Nephron progenitor cell (in vitro differentiated cells): ENCODE measurements at regions not wholly inside any gene's neighbourhood (a gene's known extent, or its start where the extent isn't known, plus 50 kb on each side); places are given as distances from the start of the nearest gene placed in this dataset.

Experiments
- DNase-seq: peaks from one replicate; pipeline ENCODE4 v3.0.0; 2021
- H3K27ac Mint-ChIP-seq: 2 replicates; pipeline ENCODE4 v1.8.0; 2021; ENCODE audit warnings: mild to moderate bottlenecking, moderate library complexity, mixed read lengths
- H3K27me3 Mint-ChIP-seq: 2 replicates; pipeline ENCODE4 v1.8.0; 2021; ENCODE audit warnings: mild to moderate bottlenecking, low read depth, mixed read lengths; ENCODE audit not compliant: poor library complexity
- H3K36me3 Mint-ChIP-seq: 2 replicates; pipeline ENCODE4 v1.8.0; 2021; ENCODE audit warnings: low read depth, mixed read lengths
- H3K4me1 Mint-ChIP-seq: 2 replicates; pipeline ENCODE4 v1.8.0; 2021; ENCODE audit warnings: mixed read lengths
- H3K4me3 Mint-ChIP-seq: 2 replicates; pipeline ENCODE4 v1.8.0; 2021; ENCODE audit warnings: mild to moderate bottlenecking, moderate library complexity, mixed read lengths
- H3K9me3 Mint-ChIP-seq: 2 replicates; pipeline ENCODE4 v1.8.0; 2021; ENCODE audit warnings: mild to moderate bottlenecking, moderate library complexity, mixed read lengths
- CTCF ChIP-seq: fragments of 200-600 bp; sonication (generic); IDR thresholded peaks from 2 replicates; pipeline ENCODE4 v1.5.0; 2021; ENCODE audit warnings: antibody characterized with exemption

- Mint-ChIP-seq H3K4me1 (no peaks in the 10 kb centered on the region), H3K4me3 (no peak overlapping the region), H3K9me3 (peaks cover 19% of the 10 kb centered on the region), H3K27ac (no peak overlapping the region), H3K36me3 (no peaks in the 10 kb centered on the region), H3K27me3 (peaks cover 12% of the 10 kb centered on the region)
- DNase-seq, result no peak
- no peak for TF ChIP-seq CTCF
Measured at GRCh38 chr15:61390138-61390537, 161.0 kb upstream of the RORA start.

GRCh38 chr15:61389334-61390028 is 160.4 kb upstream of the RORA start:
- Mint-ChIP-seq H3K4me1 (no peaks in the 10 kb centered on the region), H3K4me3 (no peak overlapping the region), H3K9me3 (peaks cover 22% of the 10 kb centered on the region), H3K27me3 (peaks cover 13% of the 10 kb centered on the region), H3K36me3 (no peaks in the 10 kb centered on the region), H3K27ac (no peak overlapping the region)
- no peak for DNase-seq
- TF ChIP-seq CTCF, result no peak

- Mint-ChIP-seq H3K36me3 (no peaks in the 10 kb centered on the region), H3K27ac (no peak overlapping the region), H3K9me3 (peaks cover 22% of the 10 kb centered on the region), H3K27me3 (peaks cover 15% of the 10 kb centered on the region), H3K4me1 (no peaks in the 10 kb centered on the region), H3K4me3 (no peak overlapping the region)
- TF ChIP-seq CTCF, result no peak
- DNase-seq, result no peak
Measured at GRCh38 chr15:61387675-61388074, 158.6 kb upstream of the RORA start.

GRCh38 chr15:61383421-61383820 is 154.3 kb upstream of the RORA start:
- no peak overlapping the region for H3K4me3 Mint-ChIP-seq

GRCh38 chr15:61382927-61383326 is 153.8 kb upstream of the RORA start:
- H3K36me3 Mint-ChIP-seq, result no peaks in the 10 kb centered on the region
- no peaks in the 10 kb centered on the region for H3K4me1 Mint-ChIP-seq
- H3K4me3 Mint-ChIP-seq, result no peak overlapping the region

More at GRCh38 chr15:61383421-61383820, 154.3 kb upstream of the RORA start:
- H3K27ac Mint-ChIP-seq, result no peak overlapping the region
- peaks cover 10% of the 10 kb centered on the region for H3K27me3 Mint-ChIP-seq
- peaks cover 17% of the 10 kb centered on the region for H3K9me3 Mint-ChIP-seq
- no peak for DNase-seq
- H3K36me3 Mint-ChIP-seq, result no peaks in the 10 kb centered on the region
- TF ChIP-seq CTCF, result no peak
- H3K4me1 Mint-ChIP-seq, result no peaks in the 10 kb centered on the region

More at GRCh38 chr15:61382927-61383326, 153.8 kb upstream of the RORA start:
- no peak overlapping the region for H3K27ac Mint-ChIP-seq
- peaks cover 10% of the 10 kb centered on the region for H3K27me3 Mint-ChIP-seq
- H3K9me3 Mint-ChIP-seq, result peaks cover 14% of the 10 kb centered on the region
- no peak for TF ChIP-seq CTCF
- no peak for DNase-seq
